VCaP (cell line): ENCODE measurements at regions not wholly inside any gene's neighbourhood (a gene's known extent, or its start where the extent isn't known, plus 50 kb on each side); places are given as distances from the start of the nearest gene placed in this dataset.

ENCODE experiments used
- H3K27ac ChIP-seq: fragments of 450-650 bp; 2 replicates; pipeline ENCODE4 v1.5.1; 2017
- CTCF ChIP-seq: fragments of 450-650 bp; conservative IDR thresholded peaks from 2 replicates; pipeline ENCODE4 v1.5.1; 2017; ENCODE audit warnings: mild to moderate bottlenecking, moderate library complexity

- H3K27ac ChIP-seq = no peak overlapping the region
- TF ChIP-seq CTCF = no peak
Measured at GRCh38 chr12:124082687-124083086, 109.7 kb downstream of the ZNF664 start.

GRCh38 chr12:124083708-124084107, 110.7 kb downstream of the ZNF664 start:
- no peak for TF ChIP-seq CTCF
- no peak overlapping the region for H3K27ac ChIP-seq

- no peak overlapping the region for H3K27ac ChIP-seq
- no peak for TF ChIP-seq CTCF
Measured at GRCh38 chr12:124085419-124086296, 112.6 kb downstream of the ZNF664 start.

- no peak for TF ChIP-seq CTCF
- H3K27ac ChIP-seq = no peak overlapping the region
Measured at GRCh38 chr12:124086299-124086898, 113.4 kb downstream of the ZNF664 start.

- no peak for TF ChIP-seq CTCF
- peak overlapping the region; percentile 83 for H3K27ac ChIP-seq
Measured at GRCh38 chr12:124087266-124088051, 114.4 kb downstream of the ZNF664 start.

GRCh38 chr12:124088217-124088907, 115.3 kb downstream of the ZNF664 start:
- no peak for TF ChIP-seq CTCF
- peak overlapping the region; percentile 83 for H3K27ac ChIP-seq

- H3K27ac ChIP-seq = peak overlapping the region; percentile 83
Measured at GRCh38 chr12:124089181-124089914, 116.3 kb downstream of the ZNF664 start.
